DMS114 treated with DMSO at 0.1 percent for 48 hours (cell line): ENCODE measurements at regions not wholly inside any gene's neighbourhood (a gene's known extent, or its start where the extent isn't known, plus 50 kb on each side); places are given as distances from the start of the nearest gene placed in this dataset.

ENCODE experiments used
- DNase-seq: peaks from one replicate; lab custom pipeline; 2025; ENCODE audit not compliant: unreplicated experiment; lab: John Stamatoyannopoulos, UW

- DNase-seq = no peak
These were observed 421.6 kb upstream of the SGCD start for GRCh38 chr5:155905364-155905763.

GRCh38 chr5:155906046-155906445, 420.9 kb upstream of the SGCD start:
- DNase-seq = no peak

- DNase-seq = no peak
These were observed 418.4 kb upstream of the SGCD start for GRCh38 chr5:155908543-155908942.

- DNase-seq = no peak
These were observed 414.7 kb upstream of the SGCD start for GRCh38 chr5:155912291-155912690.

- no peak for DNase-seq
These were observed 412.2 kb upstream of the SGCD start for GRCh38 chr5:155914766-155915165.

- no peak for DNase-seq
These were observed 411.4 kb upstream of the SGCD start for GRCh38 chr5:155915601-155916000.

GRCh38 chr5:155919126-155919525, 407.8 kb upstream of the SGCD start:
- DNase-seq = no peak

GRCh38 chr5:155919725-155920124, 407.2 kb upstream of the SGCD start:
- DNase-seq = no peak

GRCh38 chr5:155921621-155922020, 405.3 kb upstream of the SGCD start:
- no peak for DNase-seq

- no peak for DNase-seq
These were observed 403.2 kb upstream of the SGCD start for GRCh38 chr5:155923784-155924183.

GRCh38 chr5:155926031-155926430, 400.9 kb upstream of the SGCD start:
- DNase-seq = no peak

- DNase-seq = no peak
These were observed 400.2 kb upstream of the SGCD start for GRCh38 chr5:155926766-155927165.

GRCh38 chr5:155929112-155929511, 397.9 kb upstream of the SGCD start:
- no peak for DNase-seq

- no peak for DNase-seq
These were observed 392.0 kb upstream of the SGCD start for GRCh38 chr5:155934964-155935363.

- no peak for DNase-seq
These were observed 391.2 kb upstream of the SGCD start for GRCh38 chr5:155935723-155936122.

- DNase-seq = no peak
These were observed 390.2 kb upstream of the SGCD start for GRCh38 chr5:155936520-155937406.

- DNase-seq = no peak
These were observed 388.9 kb upstream of the SGCD start for GRCh38 chr5:155938051-155938450.

- no peak for DNase-seq
These were observed 385.6 kb upstream of the SGCD start for GRCh38 chr5:155941340-155941739.

- DNase-seq = peak; percentile 4
These were observed 383.2 kb upstream of the SGCD start for GRCh38 chr5:155943516-155944407.

- no peak for DNase-seq
These were observed 379.4 kb upstream of the SGCD start for GRCh38 chr5:155947394-155948062.

GRCh38 chr5:155948576-155948975, 378.4 kb upstream of the SGCD start:
- DNase-seq = no peak
